HCT116 (cell line): ENCODE measurements at regions not wholly inside any gene's neighbourhood (a gene's known extent, or its start where the extent isn't known, plus 50 kb on each side); places are given as distances from the start of the nearest gene placed in this dataset.

Experiments used
- ATAC-seq: fragments of 200-7000 bp; cut with Tn5 transposase; 2 replicates; pipeline ENCODE4 v1.9.1; 2020; ENCODE audit warnings: mild to moderate bottlenecking, moderate library complexity
- BruUV-seq: library from RNA; stranded (reverse); fragments of 400-500 nt; replicated peaks from 2 replicates; lab custom pipeline; 2021; lab: Mats Ljungman, UMichigan
- CTCF ChIA-PET: fragments of 300-600 bp; sonication (Branson Sonifier 250); formaldehyde crosslinking; loops from one replicate; lab custom pipeline; 2021; ENCODE audit warnings: antibody characterized with exemption; lab: Charles Lee
- POLR2A ChIA-PET: fragments of 300-600, 350-600 bp; sonication (Branson Sonifier 250); formaldehyde crosslinking; loops from one replicate; lab custom pipeline; 2021; ENCODE audit warnings: antibody characterized with exemption; lab: Charles Lee
- RAD21 ChIA-PET, 2 experiments: fragments of 300-600 bp; sonication (Branson Sonifier 250); formaldehyde crosslinking; loops; one replicate each; lab custom pipeline; 2023; ENCODE audit warnings: low total read pairs in 2 of 2; ENCODE audit not compliant: uncharacterized antibody in 2 of 2, unreplicated experiment in 2 of 2, low non-redundant PET in 1 of 2; lab: Charles Lee
- DNase-seq: peaks from one replicate; pipeline ENCODE4 v3.0.0-alpha.2; 2010; ENCODE audit warnings: low read depth, low spot score
- H2AFZ ChIP-seq: fragments of 200-600 bp; shearing (Covaris generic), sonication (generic); 2 replicates; pipeline ENCODE4 v1.6.1; 2017; ENCODE audit warnings: low read depth, mixed run types, mixed read lengths, antibody characterized with exemption, low read length; ENCODE audit not compliant: poor library complexity, severe bottlenecking
- H3K27ac ChIP-seq: 2 replicates; pipeline ENCODE4 v1.5.1; 2012; ENCODE audit warnings: low read depth, low read length
- H3K27me3 ChIP-seq: fragments of 200-600 bp; sonication (generic); 2 replicates; pipeline ENCODE4 v1.6.1; 2016; ENCODE audit warnings: mixed run types, low read length, mixed read lengths; ENCODE audit not compliant: insufficient read depth
- H3K36me3 ChIP-seq, 2 experiments: fragments of 200-500 bp in 1 of 2; fragments of 200-600 bp in 1 of 2; sonication (Bioruptor generic) in 1 of 2; sonication (generic) in 1 of 2; 2 replicates each; pipeline versions ENCODE4 v1.5.1 to v1.6.1; 2014 to 2016; ENCODE audit warnings: low read length in 2 of 2, inconsistent platforms in 1 of 2, mixed read lengths in 1 of 2, mixed run types in 1 of 2; ENCODE audit not compliant: insufficient read depth in 2 of 2, control insufficient read depth in 1 of 2
- H3K4me1 ChIP-seq, 2 experiments: fragments of 200-600 bp in 1 of 2; sonication (generic) in 1 of 2; 2 replicates each; pipeline versions ENCODE4 v1.5.1 to v1.6.1; 2012 to 2017; ENCODE audit warnings: low read length in 2 of 2, inconsistent platforms in 1 of 2, mild to moderate bottlenecking in 1 of 2, mixed read lengths in 1 of 2, mixed run types in 1 of 2, moderate library complexity in 1 of 2; ENCODE audit not compliant: insufficient read depth in 2 of 2, control insufficient read depth in 1 of 2
- H3K4me2 ChIP-seq: fragments of 200-600 bp; sonication (generic); 2 replicates; pipeline ENCODE4 v1.6.1; 2017; ENCODE audit warnings: mixed run types, low read length, mixed read lengths
- H3K4me3 ChIP-seq, 2 experiments: fragments of 200-600 bp in 1 of 2; sonication (generic) in 1 of 2; replicated peaks in 1 of 2; 2 replicates each; pipeline ENCODE4 v1.5.1; 2011 to 2016; ENCODE audit warnings: low read length in 2 of 2, control low read depth in 1 of 2, low read depth in 1 of 2, mild to moderate bottlenecking in 1 of 2, mixed read lengths in 1 of 2, mixed run types in 1 of 2
- H3K79me2 ChIP-seq: fragments of 200-600 bp; sonication (generic); 2 replicates; pipeline ENCODE4 v1.6.1; 2017; ENCODE audit warnings: mild to moderate bottlenecking, mixed run types, low read length, moderate library complexity, mixed read lengths; ENCODE audit not compliant: insufficient read depth
- H3K9ac ChIP-seq: fragments of 200-600 bp; sonication (generic); 2 replicates; pipeline ENCODE4 v1.6.1; 2016; ENCODE audit warnings: low read length, mixed read lengths
- H3K9me2 ChIP-seq: fragments of 200-600 bp; sonication (generic), shearing (Covaris generic); 2 replicates; pipeline ENCODE4 v1.6.1; 2017; ENCODE audit warnings: mixed run types, mild to moderate bottlenecking, moderate library complexity; ENCODE audit not compliant: insufficient read depth
- H3K9me3 ChIP-seq, 2 experiments: fragments of 200-500 bp in 1 of 2; fragments of 200-600 bp in 1 of 2; sonication (Bioruptor generic) in 1 of 2; sonication (generic) in 1 of 2; 2 replicates each; pipeline ENCODE4 v1.6.1; 2014 to 2017; ENCODE audit warnings: low read length in 2 of 2, mixed read lengths in 2 of 2, inconsistent platforms in 1 of 2, low read depth in 1 of 2, mild to moderate bottlenecking in 1 of 2, mixed run types in 1 of 2, moderate library complexity in 1 of 2; ENCODE audit not compliant: control insufficient read depth in 1 of 2, insufficient read depth in 1 of 2
- H4K20me1 ChIP-seq: fragments of 200-600 bp; sonication (generic), shearing (Covaris generic); 2 replicates; pipeline ENCODE4 v1.6.1; 2017; ENCODE audit warnings: mixed run types, mild to moderate bottlenecking, moderate library complexity; ENCODE audit not compliant: insufficient read depth
- ATF3 ChIP-seq: IDR thresholded peaks from 2 replicates; pipeline ENCODE4 v1.6.1; 2012
- CEBPB ChIP-seq: IDR thresholded peaks from 2 replicates; pipeline ENCODE4 v1.6.1; 2012; ENCODE audit warnings: low read depth
- EGR1 ChIP-seq: IDR thresholded peaks from 2 replicates; pipeline ENCODE4 v1.6.1; 2012; ENCODE audit warnings: low read depth
- JUND ChIP-seq: IDR thresholded peaks from 2 replicates; pipeline ENCODE4 v1.6.1; 2012
- MAX ChIP-seq: IDR thresholded peaks from 2 replicates; pipeline ENCODE4 v1.6.1; 2012
- POLR2A ChIP-seq: IDR thresholded peaks from 2 replicates; pipeline ENCODE4 v1.7.0; 2011; ENCODE audit warnings: borderline replicate concordance; ENCODE audit not compliant: insufficient read depth, insufficient read length; ENCODE audit errors: extremely low read depth
- POLR2AphosphoS5 ChIP-seq: IDR thresholded peaks from 2 replicates; pipeline ENCODE4 v1.6.1; 2011; ENCODE audit warnings: mild to moderate bottlenecking, low read depth, low read length, moderate library complexity
- SIN3A ChIP-seq: IDR thresholded peaks from 2 replicates; pipeline ENCODE4 v1.6.1; 2012; ENCODE audit warnings: low read depth
- SP1 ChIP-seq: IDR thresholded peaks from 2 replicates; pipeline ENCODE4 v1.6.1; 2012; ENCODE audit warnings: low read depth
- SRF ChIP-seq: IDR thresholded peaks from 2 replicates; pipeline ENCODE4 v1.6.1; 2012; ENCODE audit warnings: low read depth
- ZNF274 ChIP-seq: fragments of 200-500 bp; sonication (Bioruptor generic); IDR thresholded peaks from 2 replicates; pipeline ENCODE4 v1.6.1; 2014; ENCODE audit warnings: mild to moderate bottlenecking, low read depth, low read length, inconsistent platforms
- intact Hi-C: fragments of 100-400 bp; cut with micrococcal nuclease; formaldehyde crosslinking; loops from 2 replicates; pipeline ENCODE4 v1.10.0; 2022

GRCh38 chr2:176574484-176575236 is 305.4 kb downstream of the MTX2 start:
- RAD21 ChIA-PET = no interaction called here
- H3K4me3 ChIP-seq = no peak overlapping the region
- H3K27me3 ChIP-seq = no peaks in the 10 kb centered on the region
- no peak overlapping the region for H3K4me2 ChIP-seq
- H3K79me2 ChIP-seq = no peaks in the 10 kb centered on the region
- no peak for TF ChIP-seq SP1
- TF ChIP-seq ZNF274 = no peak
- no peak for TF ChIP-seq SRF
- TF ChIP-seq CEBPB = no peak
- TF ChIP-seq ATF3 = no peak
- TF ChIP-seq MAX = no peak
- no peak for TF ChIP-seq SIN3A
- TF ChIP-seq EGR1 = no peak
- no peak for TF ChIP-seq JUND
- no peak for TF ChIP-seq POLR2A
- no peak for TF ChIP-seq POLR2AphosphoS5
- TF ChIP-seq, all 23 proteins: peak for 0
- no peaks in the 10 kb centered on the region for H3K4me1 ChIP-seq
- ChIA-PET POLR2A (no interaction called here), CTCF (interaction anchor here (1.1 to 1.5 kb wide), 3 partner anchors 9 to 434 kb away, joined by 3 to 10 read pairs (median 3); no protein-coding TSS in a partner anchor)
- H3K9ac ChIP-seq = no peak overlapping the region
- ATAC-seq = no peak
- no peak for DNase-seq
- H3K36me3 ChIP-seq = no peaks in the 10 kb centered on the region
- intact Hi-C loops = no loop called here
- H3K9me3 ChIP-seq = no peaks in the 10 kb centered on the region
- H3K9me2 ChIP-seq = no peaks in the 10 kb centered on the region
- no peaks in the 10 kb centered on the region for H4K20me1 ChIP-seq
- H2AFZ ChIP-seq = no peak overlapping the region
- no TSS peak for BruUV-seq
- H3K27ac ChIP-seq = no peak overlapping the region
